K562 (cell line): ENCODE measurements at regions not wholly inside any gene's neighbourhood (a gene's known extent, or its start where the extent isn't known, plus 50 kb on each side); places are given as distances from the start of the nearest gene placed in this dataset.

Experiments used
- ADNP ChIP-seq: fragments of 200-800 bp; sonication (Bioruptor generic); IDR thresholded peaks from 2 replicates; pipeline ENCODE4 v1.6.1; 2016; ENCODE audit warnings: missing genetic modification characterization, missing compliant biosample characterization
- CBFB ChIP-seq: sonication (generic); formaldehyde crosslinking; IDR thresholded peaks from 2 replicates; pipeline ENCODE4 v1.4.0; 2020; ENCODE audit warnings: mild to moderate bottlenecking, missing genetic modification reagents
- ETV1 ChIP-seq: fragments of 450-650 bp; conservative IDR thresholded peaks from 2 replicates; pipeline ENCODE4 v1.6.1; 2016; ENCODE audit warnings: missing genetic modification characterization, control low read depth, low read depth, missing compliant biosample characterization
- FOXA1 ChIP-seq: fragments of 450-650 bp; IDR thresholded peaks from 2 replicates; pipeline ENCODE4 v1.6.1; 2016; ENCODE audit warnings: mild to moderate bottlenecking, borderline replicate concordance
- HDAC8 ChIP-seq: fragments of 450-650 bp; IDR thresholded peaks from 2 replicates; pipeline ENCODE4 v1.6.1; 2016; ENCODE audit warnings: mild to moderate bottlenecking, missing genetic modification characterization, moderate library complexity, missing compliant biosample characterization
- KLF1 ChIP-seq: fragments of 450-650 bp; IDR thresholded peaks from 2 replicates; pipeline ENCODE4 v1.6.1; 2016; ENCODE audit warnings: missing genetic modification characterization, missing compliant biosample characterization
- PTBP1 ChIP-seq: fragments of 200-400 bp; formaldehyde crosslinking; IDR thresholded peaks from 2 replicates; pipeline ENCODE4 v1.6.1; 2017; ENCODE audit warnings: low read depth, low read length
- SIX5 ChIP-seq, 2 experiments: IDR thresholded peaks; 2 replicates each; pipeline ENCODE4 v1.6.1; 2011; ENCODE audit warnings: low read length in 2 of 2, borderline replicate concordance in 1 of 2, low read depth in 1 of 2, mild to moderate bottlenecking in 1 of 2, moderate library complexity in 1 of 2; ENCODE audit not compliant: insufficient read depth in 1 of 2
- SMARCA5 ChIP-seq: fragments of 450-650 bp; IDR thresholded peaks from 2 replicates; pipeline ENCODE4 v1.6.1; 2016
- TAF7 ChIP-seq: fragments of 450-650 bp; IDR thresholded peaks from 2 replicates; pipeline ENCODE4 v1.6.1; 2016; ENCODE audit warnings: missing genetic modification characterization, missing compliant biosample characterization
- YY1 ChIP-seq, 3 experiments: IDR thresholded peaks; 2 replicates each; pipeline ENCODE4 v1.6.1; 2011; ENCODE audit warnings: low read length in 2 of 3, mild to moderate bottlenecking in 2 of 3, moderate library complexity in 2 of 3, borderline replicate concordance in 1 of 3, control low read depth in 1 of 3, low read depth in 1 of 3; ENCODE audit not compliant: insufficient read depth in 3 of 3, insufficient replicate concordance in 2 of 3, control insufficient read depth in 1 of 3, insufficient read length in 1 of 3; ENCODE audit errors: extremely low read depth in 1 of 3
- ZNF24 ChIP-seq: fragments of 450-650 bp; IDR thresholded peaks from 2 replicates; pipeline ENCODE4 v1.6.1; 2016
- ZNF398 ChIP-seq: fragments of 250-450 bp; sonication (Bioruptor Pico); IDR thresholded peaks from 2 replicates; pipeline ENCODE4 v1.8.0; 2021; ENCODE audit warnings: moderate library complexity, mild to moderate bottlenecking, inconsistent platforms
- ZNF699 ChIP-seq: fragments of 250-450 bp; sonication (Bioruptor Pico); IDR thresholded peaks from 2 replicates; pipeline ENCODE4 v1.8.0; 2021; ENCODE audit warnings: mild to moderate bottlenecking, moderate library complexity; ENCODE audit not compliant: insufficient replicate concordance
- TF ChIP-seq, protein P1 (sequence below): fragments of 250-450 bp; sonication (Bioruptor Pico); IDR thresholded peaks from 2 replicates; pipeline ENCODE4 v1.8.0; 2022; ENCODE audit warnings: moderate library complexity, mild to moderate bottlenecking, inconsistent platforms
- TF ChIP-seq, protein P2 (sequence below): sonication (generic); formaldehyde crosslinking; IDR thresholded peaks from 2 replicates; pipeline ENCODE4 v1.8.1; 2023; ENCODE audit warnings: mild to moderate bottlenecking, missing genetic modification reagents
- TF ChIP-seq, protein P3 (sequence below): fragments of 450-650 bp; formaldehyde crosslinking; IDR thresholded peaks from 2 replicates; pipeline ENCODE4 v1.4.0; 2022; ENCODE audit warnings: mild to moderate bottlenecking, moderate library complexity
- TF ChIP-seq, protein P4 (sequence below), 3 experiments: IDR thresholded peaks in 2 of 3; conservative IDR thresholded peaks in 1 of 3; 2 replicates each; pipeline ENCODE4 v1.5.1; 2011 to 2012; ENCODE audit warnings: low read length in 3 of 3, mild to moderate bottlenecking in 3 of 3, control low read depth in 2 of 3, improper control_type of control experiment in 1 of 3, inconsistent platforms in 1 of 3, low read depth in 1 of 3, mixed read lengths in 1 of 3, moderate library complexity in 1 of 3; ENCODE audit not compliant: insufficient read depth in 2 of 3
- TF ChIP-seq, protein P5 (sequence below): fragments of 250-450 bp; sonication (Bioruptor Pico); IDR thresholded peaks from 2 replicates; pipeline ENCODE4 v1.8.0; 2021; ENCODE audit warnings: borderline replicate concordance, mild to moderate bottlenecking, moderate library complexity; ENCODE audit not compliant: poor library complexity, severe bottlenecking

- TF ChIP-seq, protein P1, sequence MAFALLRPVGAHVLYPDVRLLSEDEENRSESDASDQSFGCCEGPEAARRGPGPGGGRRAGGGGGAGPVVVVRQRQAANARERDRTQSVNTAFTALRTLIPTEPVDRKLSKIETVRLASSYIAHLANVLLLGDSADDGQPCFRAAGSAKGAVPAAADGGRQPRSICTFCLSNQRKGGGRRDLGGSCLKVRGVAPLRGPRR (CRISPR knock-in tag): no peak
- no peak for TF ChIP-seq KLF1 (tag)
- peak; percentile 74; the same call in 1 of the 2 replicates for TF ChIP-seq SMARCA5
- peak; percentile 59; the same call in 1 of the 2 replicates for TF ChIP-seq ADNP (tag)
- TF ChIP-seq, protein P2, sequence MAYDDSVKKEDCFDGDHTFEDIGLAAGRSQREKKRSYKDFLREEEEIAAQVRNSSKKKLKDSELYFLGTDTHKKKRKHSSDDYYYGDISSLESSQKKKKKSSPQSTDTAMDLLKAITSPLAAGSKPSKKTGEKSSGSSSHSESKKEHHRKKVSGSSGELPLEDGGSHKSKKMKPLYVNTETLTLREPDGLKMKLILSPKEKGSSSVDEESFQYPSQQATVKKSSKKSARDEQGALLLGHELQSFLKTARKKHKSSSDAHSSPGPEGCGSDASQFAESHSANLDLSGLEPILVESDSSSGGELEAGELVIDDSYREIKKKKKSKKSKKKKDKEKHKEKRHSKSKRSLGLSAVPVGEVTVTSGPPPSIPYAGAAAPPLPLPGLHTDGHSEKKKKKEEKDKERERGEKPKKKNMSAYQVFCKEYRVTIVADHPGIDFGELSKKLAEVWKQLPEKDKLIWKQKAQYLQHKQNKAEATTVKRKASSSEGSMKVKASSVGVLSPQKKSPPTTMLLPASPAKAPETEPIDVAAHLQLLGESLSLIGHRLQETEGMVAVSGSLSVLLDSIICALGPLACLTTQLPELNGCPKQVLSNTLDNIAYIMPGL (CRISPR knock-in tag): 0 out of 2 replicates have a peak, but pooled peaks have one; percentile 46
- TF ChIP-seq, protein P3, sequence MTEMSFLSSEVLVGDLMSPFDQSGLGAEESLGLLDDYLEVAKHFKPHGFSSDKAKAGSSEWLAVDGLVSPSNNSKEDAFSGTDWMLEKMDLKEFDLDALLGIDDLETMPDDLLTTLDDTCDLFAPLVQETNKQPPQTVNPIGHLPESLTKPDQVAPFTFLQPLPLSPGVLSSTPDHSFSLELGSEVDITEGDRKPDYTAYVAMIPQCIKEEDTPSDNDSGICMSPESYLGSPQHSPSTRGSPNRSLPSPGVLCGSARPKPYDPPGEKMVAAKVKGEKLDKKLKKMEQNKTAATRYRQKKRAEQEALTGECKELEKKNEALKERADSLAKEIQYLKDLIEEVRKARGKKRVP (CRISPR knock-in tag): no peak
- no peak for TF ChIP-seq FOXA1
- no peak for TF ChIP-seq CBFB (CRISPR knock-in tag)
- no peak for TF ChIP-seq ETV1
- no peak for TF ChIP-seq SIX5 (IDR thresholded peaks at IDR 0.05; ENCODE audit: borderline replicate concordance in 1 of 2, insufficient read depth in 1 of 2, low read depth in 1 of 2, low read length in 2 of 2)
- peak; percentile 99 for TF ChIP-seq ZNF24
- peak; percentile 83; the same call in 1 of the 2 replicates for TF ChIP-seq PTBP1
- no peak for TF ChIP-seq ZNF699 (CRISPR knock-in tag)
- no peak for TF ChIP-seq ZNF398 (CRISPR knock-in tag)
- TF ChIP-seq YY1 (IDR thresholded peaks at IDR 0.05; ENCODE audit: borderline replicate concordance in 1 of 3, control insufficient read depth in 1 of 3, extremely low read depth in 1 of 3, insufficient read depth in 3 of 3, insufficient read length in 1 of 3, insufficient replicate concordance in 2 of 3, low read depth in 1 of 3, low read length in 2 of 3): no peak
- TF ChIP-seq TAF7 (tag): no peak
- no peak for TF ChIP-seq HDAC8 (tag)
- TF ChIP-seq, protein P4, sequence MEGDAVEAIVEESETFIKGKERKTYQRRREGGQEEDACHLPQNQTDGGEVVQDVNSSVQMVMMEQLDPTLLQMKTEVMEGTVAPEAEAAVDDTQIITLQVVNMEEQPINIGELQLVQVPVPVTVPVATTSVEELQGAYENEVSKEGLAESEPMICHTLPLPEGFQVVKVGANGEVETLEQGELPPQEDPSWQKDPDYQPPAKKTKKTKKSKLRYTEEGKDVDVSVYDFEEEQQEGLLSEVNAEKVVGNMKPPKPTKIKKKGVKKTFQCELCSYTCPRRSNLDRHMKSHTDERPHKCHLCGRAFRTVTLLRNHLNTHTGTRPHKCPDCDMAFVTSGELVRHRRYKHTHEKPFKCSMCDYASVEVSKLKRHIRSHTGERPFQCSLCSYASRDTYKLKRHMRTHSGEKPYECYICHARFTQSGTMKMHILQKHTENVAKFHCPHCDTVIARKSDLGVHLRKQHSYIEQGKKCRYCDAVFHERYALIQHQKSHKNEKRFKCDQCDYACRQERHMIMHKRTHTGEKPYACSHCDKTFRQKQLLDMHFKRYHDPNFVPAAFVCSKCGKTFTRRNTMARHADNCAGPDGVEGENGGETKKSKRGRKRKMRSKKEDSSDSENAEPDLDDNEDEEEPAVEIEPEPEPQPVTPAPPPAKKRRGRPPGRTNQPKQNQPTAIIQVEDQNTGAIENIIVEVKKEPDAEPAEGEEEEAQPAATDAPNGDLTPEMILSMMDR (IDR thresholded peaks at IDR 0.05 in 2 of 3, conservative IDR thresholded peaks at IDR 0.05 in 1 of 3; ENCODE audit: insufficient read depth in 2 of 3, low read depth in 1 of 3, low read length in 3 of 3): peak in 1 of 3 experiments; percentile 20; a peak in 2 of 6 replicates
- TF ChIP-seq, protein P5, sequence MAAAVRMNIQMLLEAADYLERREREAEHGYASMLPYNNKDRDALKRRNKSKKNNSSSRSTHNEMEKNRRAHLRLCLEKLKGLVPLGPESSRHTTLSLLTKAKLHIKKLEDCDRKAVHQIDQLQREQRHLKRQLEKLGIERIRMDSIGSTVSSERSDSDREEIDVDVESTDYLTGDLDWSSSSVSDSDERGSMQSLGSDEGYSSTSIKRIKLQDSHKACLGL (CRISPR knock-in tag): no peak
Measured at GRCh38 chr16:85441890-85442670, 171.0 kb upstream of the GSE1 start (continued).
